NCI-H1417 treated with DMSO at 0.1 percent for 48 hours (cell line): ENCODE measurements at regions not wholly inside any gene's neighbourhood (a gene's known extent, or its start where the extent isn't known, plus 50 kb on each side); places are given as distances from the start of the nearest gene placed in this dataset.
"Not testable (repeated sequence)": the region's sequence is repeated elsewhere in the genome, so short reads cannot be mapped to it uniquely, and the experiment has no call there.

Source experiments
- DNase-seq: peaks from one replicate; lab custom pipeline; 2025; lab: John Stamatoyannopoulos, UW

- no peak for DNase-seq
Observed at GRCh38 chr1:229924639-229925038, 142.4 kb upstream of the GALNT2 start.

GRCh38 chr1:229928767-229929166 lies 138.3 kb upstream of the GALNT2 start:
- DNase-seq: no peak

- DNase-seq: not testable (repeated sequence)
Observed at GRCh38 chr1:229931751-229932150, 135.3 kb upstream of the GALNT2 start.

- not testable (repeated sequence) for DNase-seq
Observed at GRCh38 chr1:229935157-229935556, 131.9 kb upstream of the GALNT2 start.

GRCh38 chr1:229938551-229938950 lies 128.5 kb upstream of the GALNT2 start:
- no peak for DNase-seq

GRCh38 chr1:229940684-229941083 lies 126.4 kb upstream of the GALNT2 start:
- DNase-seq: no peak

- DNase-seq: no peak
Observed at GRCh38 chr1:229941160-229941559, 125.9 kb upstream of the GALNT2 start.

- DNase-seq: no peak
Observed at GRCh38 chr1:229941831-229942230, 125.2 kb upstream of the GALNT2 start.

GRCh38 chr1:229942501-229942900 lies 124.5 kb upstream of the GALNT2 start:
- no peak for DNase-seq

GRCh38 chr1:229943148-229943714 lies 123.8 kb upstream of the GALNT2 start:
- no peak for DNase-seq

- DNase-seq: no peak
Observed at GRCh38 chr1:229943988-229944743, 122.9 kb upstream of the GALNT2 start.

GRCh38 chr1:229945795-229946194 lies 121.2 kb upstream of the GALNT2 start:
- DNase-seq: no peak

- no peak for DNase-seq
Observed at GRCh38 chr1:229947968-229948367, 119.1 kb upstream of the GALNT2 start.

GRCh38 chr1:229948438-229948837 lies 118.6 kb upstream of the GALNT2 start:
- DNase-seq: no peak

- no peak for DNase-seq
Observed at GRCh38 chr1:229949500-229949899, 117.5 kb upstream of the GALNT2 start.

GRCh38 chr1:229950020-229950419 lies 117.0 kb upstream of the GALNT2 start:
- no peak for DNase-seq

- no peak for DNase-seq
Observed at GRCh38 chr1:229950908-229951307, 116.1 kb upstream of the GALNT2 start.

- no peak for DNase-seq
Observed at GRCh38 chr1:229951856-229952534, 115.0 kb upstream of the GALNT2 start.

- no peak for DNase-seq
Observed at GRCh38 chr1:229952670-229953520, 114.1 kb upstream of the GALNT2 start.

GRCh38 chr1:229953736-229954326 lies 113.2 kb upstream of the GALNT2 start:
- no peak for DNase-seq

- no peak for DNase-seq
Observed at GRCh38 chr1:229964281-229964680, 102.8 kb upstream of the GALNT2 start.

GRCh38 chr1:229970714-229971113 lies 96.3 kb upstream of the GALNT2 start:
- no peak for DNase-seq
